GM23338 (cell line): ENCODE measurements at regions not wholly inside any gene's neighbourhood (a gene's known extent, or its start where the extent isn't known, plus 50 kb on each side); places are given as distances from the start of the nearest gene placed in this dataset.

ENCODE experiments used
- ATAC-seq: fragments of 200-7000 bp; cut with Tn5 transposase; 3 replicates; pipeline ENCODE4 v1.9.1; 2020
- DNase-seq: peaks from one replicate; pipeline ENCODE4 v3.0.0-alpha.2; 2015; ENCODE audit warnings: low spot score
- H2AFZ ChIP-seq: fragments of 200-600 bp; sonication (generic); 2 replicates; pipeline ENCODE4 v1.8.0; 2016; ENCODE audit warnings: antibody characterized with exemption, mild to moderate bottlenecking, moderate library complexity
- H3F3A ChIP-seq: fragments of 200-600 bp; sonication (generic); replicated peaks from 2 replicates; pipeline ENCODE4 v1.8.0; 2017; ENCODE audit warnings: antibody characterized with exemption, mixed run types, low read depth
- H3K27ac ChIP-seq: fragments of 200-600 bp; sonication (generic); 2 replicates; pipeline ENCODE4 v1.6.1; 2016; ENCODE audit warnings: low read depth
- H3K27me3 ChIP-seq: fragments of 200-600 bp; sonication (generic); 2 replicates; pipeline ENCODE4 v1.8.0; 2016; ENCODE audit warnings: mild to moderate bottlenecking, mixed run types, moderate library complexity; ENCODE audit not compliant: insufficient read depth
- H3K36me3 ChIP-seq: fragments of 200-600 bp; sonication (generic); 2 replicates; pipeline ENCODE4 v1.8.0; 2016; ENCODE audit warnings: mild to moderate bottlenecking; ENCODE audit not compliant: insufficient read depth
- H3K4me1 ChIP-seq: fragments of 200-600 bp; sonication (generic); 2 replicates; pipeline ENCODE4 v1.8.0; 2016; ENCODE audit warnings: mild to moderate bottlenecking, moderate library complexity; ENCODE audit not compliant: insufficient read depth
- H3K4me2 ChIP-seq: fragments of 200-600 bp; sonication (generic); 2 replicates; pipeline ENCODE4 v1.7.1; 2017; ENCODE audit warnings: mixed run types
- H3K4me3 ChIP-seq: fragments of 200-600 bp; sonication (generic); 2 replicates; pipeline ENCODE4 v1.6.1; 2016; ENCODE audit warnings: mixed run types
- H3K79me2 ChIP-seq: fragments of 200-600 bp; sonication (generic); replicated peaks from 2 replicates; pipeline ENCODE4 v1.8.0; 2017; ENCODE audit warnings: mild to moderate bottlenecking; ENCODE audit not compliant: insufficient read depth
- H3K9me2 ChIP-seq: fragments of 200-600 bp; sonication (generic); 2 replicates; pipeline ENCODE4 v1.8.0; 2017; ENCODE audit not compliant: insufficient read depth
- H4K20me1 ChIP-seq: fragments of 200-600 bp; sonication (generic); replicated peaks from 2 replicates; pipeline ENCODE4 v1.8.0; 2017; ENCODE audit warnings: mild to moderate bottlenecking; ENCODE audit not compliant: insufficient read depth
- H3K27ac Mint-ChIP-seq: 2 replicates; pipeline ENCODE4 v1.8.0; 2020; ENCODE audit warnings: inconsistent platforms, mild to moderate bottlenecking, moderate library complexity, mixed read lengths
- H3K27me3 Mint-ChIP-seq: 3 replicates; pipeline ENCODE4 v1.8.0; 2022; ENCODE audit warnings: low read depth, mild to moderate bottlenecking, moderate library complexity, mixed read lengths, inconsistent platforms; ENCODE audit not compliant: insufficient read depth, poor library complexity
- H3K36me3 Mint-ChIP-seq: 3 replicates; pipeline ENCODE4 v1.8.0; 2021; ENCODE audit warnings: low read depth, mild to moderate bottlenecking, inconsistent platforms, moderate library complexity, mixed read lengths
- H3K4me1 Mint-ChIP-seq: 3 replicates; pipeline ENCODE4 v1.8.0; 2020; ENCODE audit warnings: mild to moderate bottlenecking, inconsistent platforms, mixed read lengths
- H3K4me3 Mint-ChIP-seq: 3 replicates; pipeline ENCODE4 v1.8.0; 2021; ENCODE audit warnings: moderate library complexity, mild to moderate bottlenecking, inconsistent platforms, mixed read lengths
- H3K9me3 Mint-ChIP-seq: 3 replicates; pipeline ENCODE4 v1.8.0; 2020; ENCODE audit warnings: moderate library complexity, mild to moderate bottlenecking, inconsistent platforms, mixed read lengths
- CREB1 ChIP-seq: fragments of 250-450 bp; sonication (Bioruptor Pico); IDR thresholded peaks from 2 replicates; pipeline ENCODE4 v1.5.0; 2020; ENCODE audit warnings: low read depth, mild to moderate bottlenecking, moderate library complexity
- EZH2 ChIP-seq: fragments of 200-600 bp; sonication (generic); IDR thresholded peaks from one replicate; pipeline ENCODE4 v1.8.0; 2017; ENCODE audit warnings: antibody characterized with exemption, mild to moderate bottlenecking, low read depth; ENCODE audit not compliant: unreplicated experiment
- JUNB ChIP-seq: IDR thresholded peaks from one replicate; pipeline ENCODE4 v1.6.1; 2016; ENCODE audit warnings: antibody characterized with exemption; ENCODE audit not compliant: unreplicated experiment
- NANOG ChIP-seq: IDR thresholded peaks from 2 replicates; pipeline ENCODE4 v1.6.1; 2016; ENCODE audit warnings: antibody characterized with exemption, borderline replicate concordance
- POLR2AphosphoS5 ChIP-seq: IDR thresholded peaks from 2 replicates; pipeline ENCODE4 v1.6.1; 2016; ENCODE audit warnings: antibody characterized with exemption, low read depth
- STAT1 ChIP-seq: IDR thresholded peaks from one replicate; pipeline ENCODE4 v1.6.1; 2016; ENCODE audit warnings: antibody characterized with exemption; ENCODE audit not compliant: unreplicated experiment
- ZNF114 ChIP-seq: fragments of 250-450 bp; sonication (Bioruptor Pico); IDR thresholded peaks from 2 replicates; pipeline ENCODE4 v1.5.0; 2020; ENCODE audit warnings: mild to moderate bottlenecking, moderate library complexity
- ZNF331 ChIP-seq: fragments of 250-450 bp; sonication (Bioruptor Pico); IDR thresholded peaks from 2 replicates; pipeline ENCODE4 v1.5.0; 2020; ENCODE audit warnings: low read depth, mild to moderate bottlenecking, moderate library complexity
- ZNF462 ChIP-seq: fragments of 250-450 bp; sonication (Bioruptor Pico); IDR thresholded peaks from 2 replicates; pipeline ENCODE4 v1.5.0; 2020; ENCODE audit warnings: mild to moderate bottlenecking, moderate library complexity
- TF ChIP-seq, protein P1 (sequence below), 2 experiments: fragments of 200-600 bp in 1 of 2; sonication (generic) in 1 of 2; conservative IDR thresholded peaks; 2 replicates each; pipeline versions ENCODE4 v1.5.1 to v1.6.1; 2016 to 2017; ENCODE audit warnings: antibody characterized with exemption in 2 of 2, low read depth in 2 of 2, mild to moderate bottlenecking in 2 of 2, moderate library complexity in 1 of 2
- TF ChIP-seq, protein P2 (sequence below): IDR thresholded peaks from 2 replicates; pipeline ENCODE4 v1.6.1; 2016; ENCODE audit warnings: antibody characterized with exemption

DNA sequence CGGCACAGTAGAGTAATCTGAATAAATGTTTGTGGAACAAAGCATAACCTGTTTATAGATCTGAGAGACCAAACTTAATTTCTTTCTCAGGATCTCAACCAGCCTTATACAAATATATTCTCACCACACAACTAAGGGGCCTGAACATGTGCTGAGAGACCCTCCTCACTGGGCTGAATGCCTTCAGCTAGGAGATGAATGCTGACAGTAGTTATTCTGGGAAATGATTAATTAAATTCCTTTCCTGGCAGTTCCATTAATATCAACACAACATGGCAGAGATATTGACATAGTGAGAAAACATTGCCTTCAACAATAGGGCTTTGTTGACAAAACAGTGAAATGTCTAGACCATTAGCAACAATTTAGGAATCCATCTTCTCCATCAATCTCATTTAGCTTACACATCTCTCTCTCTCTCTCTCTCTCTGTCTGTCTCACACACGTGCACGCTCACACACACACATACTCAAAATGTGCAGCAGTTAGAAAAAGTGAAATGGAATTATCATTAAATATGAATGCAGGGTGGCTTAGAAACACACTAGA is 780.8 kb upstream of the CDH8 start (continued):
- no peak for TF ChIP-seq ZNF331 (CRISPR knock-in tag)
- no peak for TF ChIP-seq CREB1 (CRISPR knock-in tag)
- TF ChIP-seq NANOG, result no peak
- TF ChIP-seq, protein P1, sequence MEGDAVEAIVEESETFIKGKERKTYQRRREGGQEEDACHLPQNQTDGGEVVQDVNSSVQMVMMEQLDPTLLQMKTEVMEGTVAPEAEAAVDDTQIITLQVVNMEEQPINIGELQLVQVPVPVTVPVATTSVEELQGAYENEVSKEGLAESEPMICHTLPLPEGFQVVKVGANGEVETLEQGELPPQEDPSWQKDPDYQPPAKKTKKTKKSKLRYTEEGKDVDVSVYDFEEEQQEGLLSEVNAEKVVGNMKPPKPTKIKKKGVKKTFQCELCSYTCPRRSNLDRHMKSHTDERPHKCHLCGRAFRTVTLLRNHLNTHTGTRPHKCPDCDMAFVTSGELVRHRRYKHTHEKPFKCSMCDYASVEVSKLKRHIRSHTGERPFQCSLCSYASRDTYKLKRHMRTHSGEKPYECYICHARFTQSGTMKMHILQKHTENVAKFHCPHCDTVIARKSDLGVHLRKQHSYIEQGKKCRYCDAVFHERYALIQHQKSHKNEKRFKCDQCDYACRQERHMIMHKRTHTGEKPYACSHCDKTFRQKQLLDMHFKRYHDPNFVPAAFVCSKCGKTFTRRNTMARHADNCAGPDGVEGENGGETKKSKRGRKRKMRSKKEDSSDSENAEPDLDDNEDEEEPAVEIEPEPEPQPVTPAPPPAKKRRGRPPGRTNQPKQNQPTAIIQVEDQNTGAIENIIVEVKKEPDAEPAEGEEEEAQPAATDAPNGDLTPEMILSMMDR (conservative IDR thresholded peaks at IDR 0.05; ENCODE audit: low read depth in 2 of 2), result no peak
- no peak for TF ChIP-seq EZH2
- no peak for TF ChIP-seq ZNF114 (CRISPR knock-in tag)
- TF ChIP-seq, protein P2, sequence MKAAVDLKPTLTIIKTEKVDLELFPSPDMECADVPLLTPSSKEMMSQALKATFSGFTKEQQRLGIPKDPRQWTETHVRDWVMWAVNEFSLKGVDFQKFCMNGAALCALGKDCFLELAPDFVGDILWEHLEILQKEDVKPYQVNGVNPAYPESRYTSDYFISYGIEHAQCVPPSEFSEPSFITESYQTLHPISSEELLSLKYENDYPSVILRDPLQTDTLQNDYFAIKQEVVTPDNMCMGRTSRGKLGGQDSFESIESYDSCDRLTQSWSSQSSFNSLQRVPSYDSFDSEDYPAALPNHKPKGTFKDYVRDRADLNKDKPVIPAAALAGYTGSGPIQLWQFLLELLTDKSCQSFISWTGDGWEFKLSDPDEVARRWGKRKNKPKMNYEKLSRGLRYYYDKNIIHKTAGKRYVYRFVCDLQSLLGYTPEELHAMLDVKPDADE, result no peak

DNA sequence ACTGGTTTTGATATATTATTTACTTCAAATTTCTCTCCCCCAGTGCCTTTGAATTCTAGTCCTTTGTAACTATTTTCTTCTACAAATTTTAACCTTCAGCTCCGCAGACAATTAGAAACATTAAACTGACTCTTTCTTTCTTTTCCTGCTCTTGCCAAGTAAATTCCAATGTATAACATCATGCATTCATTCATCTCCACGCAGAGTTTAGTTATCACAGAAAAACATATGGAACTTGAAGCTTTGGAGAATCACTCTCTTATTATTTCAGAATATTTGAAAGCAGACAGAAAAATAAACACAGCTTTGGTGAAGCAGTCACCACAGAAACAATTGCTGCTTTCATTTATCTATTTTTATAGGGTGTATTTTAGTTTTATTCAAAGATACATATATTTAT is 778.7 kb upstream of the CDH8 start:
- Histone ChIP-seq H2AFZ (no peak overlapping the region), H3K9me2 (no peaks in the 10 kb centered on the region), H3K27me3 (no peaks in the 10 kb centered on the region), H3F3A (no peaks in the 10 kb centered on the region), H3K36me3 (no peaks in the 10 kb centered on the region), H3K4me1 (no peaks in the 10 kb centered on the region), H3K4me2 (no peak overlapping the region), H3K79me2 (no peaks in the 10 kb centered on the region), H4K20me1 (no peaks in the 10 kb centered on the region), H3K27ac (no peak overlapping the region), H3K4me3 (no peak overlapping the region)
- no peaks in the 10 kb centered on the region for H3K9me3 Mint-ChIP-seq
- H3K27me3 Mint-ChIP-seq, result no peaks in the 10 kb centered on the region
- H3K36me3 Mint-ChIP-seq, result no peaks in the 10 kb centered on the region
- no peak overlapping the region for H3K27ac Mint-ChIP-seq
- ATAC-seq (no peak), DNase-seq (no peak)
- TF ChIP-seq STAT1, result no peak
- TF ChIP-seq NANOG, result no peak
- TF ChIP-seq ZNF331 (CRISPR knock-in tag), result no peak
- no peak for TF ChIP-seq JUNB
- TF ChIP-seq, protein P1 (conservative IDR thresholded peaks at IDR 0.05; ENCODE audit: low read depth in 2 of 2), result no peak
- no peak for TF ChIP-seq CREB1 (CRISPR knock-in tag)
- TF ChIP-seq ZNF462, result no peak
- TF ChIP-seq ZNF114 (CRISPR knock-in tag), result no peak
- no peak for TF ChIP-seq EZH2
- TF ChIP-seq POLR2AphosphoS5, result no peak
- TF ChIP-seq, protein P2, result no peak
- H3K4me3 Mint-ChIP-seq, result no peak overlapping the region
- H3K4me1 Mint-ChIP-seq, result no peaks in the 10 kb centered on the region
